PC-9 (cell line): ENCODE measurements at regions not wholly inside any gene's neighbourhood (a gene's known extent, or its start where the extent isn't known, plus 50 kb on each side); places are given as distances from the start of the nearest gene placed in this dataset.

Experiments
- BruUV-seq: library from RNA; stranded (reverse); fragments of 400-500 nt; replicated peaks from 2 replicates; lab custom pipeline; 2021; lab: Mats Ljungman, UMichigan
- CTCF ChIA-PET: fragments of 300-600 bp; sonication (Branson Sonifier 250); formaldehyde crosslinking; loops from one replicate; lab custom pipeline; 2022; ENCODE audit warnings: antibody characterized with exemption; lab: Charles Lee
- POLR2A ChIA-PET: fragments of 300-600 bp; sonication (Branson Sonifier 250); formaldehyde crosslinking; loops from one replicate; lab custom pipeline; 2022; ENCODE audit warnings: antibody characterized with exemption; ENCODE audit not compliant: unreplicated experiment; lab: Charles Lee
- DNase-seq, 2 experiments: peaks; one replicate each; pipeline versions ENCODE4 v3.0.0 to v3.0.0-alpha.2; 2015 to 2022; ENCODE audit warnings: mixed read lengths in 1 of 2
- H2AFZ ChIP-seq: fragments of 200-600 bp; sonication (generic); 2 replicates; pipeline ENCODE4 v1.8.1; 2017; ENCODE audit warnings: antibody characterized with exemption
- H3F3A ChIP-seq: fragments of 200-600 bp; sonication (generic); 2 replicates; pipeline ENCODE4 v1.8.1; 2017; ENCODE audit warnings: antibody characterized with exemption, mild to moderate bottlenecking, low read depth; ENCODE audit not compliant: insufficient read depth
- H3K27ac ChIP-seq: fragments of 200-600 bp; sonication (generic); 2 replicates; pipeline ENCODE4 v1.6.1; 2016; ENCODE audit warnings: mixed run types
- H3K27me3 ChIP-seq: fragments of 200-600 bp; sonication (generic); 2 replicates; pipeline ENCODE4 v1.6.1; 2016; ENCODE audit warnings: low read depth, mixed run types; ENCODE audit not compliant: insufficient read depth
- H3K36me3 ChIP-seq: fragments of 200-600 bp; sonication (generic); 2 replicates; pipeline ENCODE4 v1.6.1; 2016; ENCODE audit warnings: low read depth, mixed run types
- H3K4me1 ChIP-seq: fragments of 200-600 bp; sonication (generic); replicated peaks from 2 replicates; pipeline ENCODE4 v1.6.1; 2016; ENCODE audit warnings: mixed run types; ENCODE audit not compliant: insufficient read depth
- H3K4me2 ChIP-seq: fragments of 200-600 bp; sonication (generic); 2 replicates; pipeline ENCODE4 v1.6.1; 2017; ENCODE audit warnings: mixed run types
- H3K4me3 ChIP-seq: fragments of 200-600 bp; sonication (generic); 2 replicates; pipeline ENCODE4 v1.6.1; 2016; ENCODE audit warnings: mixed run types
- H3K79me2 ChIP-seq: fragments of 200-600 bp; sonication (generic); 2 replicates; pipeline ENCODE4 v1.6.1; 2017; ENCODE audit warnings: low read depth, mixed run types
- H3K9me2 ChIP-seq: fragments of 200-600 bp; sonication (generic); 2 replicates; pipeline ENCODE4 v1.8.1; 2017; ENCODE audit warnings: mild to moderate bottlenecking; ENCODE audit not compliant: insufficient read depth
- H3K9me3 ChIP-seq: fragments of 200-600 bp; sonication (generic); 2 replicates; pipeline ENCODE4 v1.8.1; 2016; ENCODE audit warnings: low read depth; ENCODE audit not compliant: insufficient read depth
- H4K20me1 ChIP-seq: fragments of 200-600 bp; sonication (generic); 2 replicates; pipeline ENCODE4 v1.8.1; 2017; ENCODE audit not compliant: insufficient read depth
- CTCF ChIP-seq: fragments of 200-600 bp; sonication (generic); conservative IDR thresholded peaks from 2 replicates; pipeline ENCODE4 v1.6.1; 2017; ENCODE audit warnings: mixed run types, antibody characterized with exemption, mild to moderate bottlenecking, moderate library complexity
- EZH2 ChIP-seq: fragments of 200-600 bp; sonication (generic); IDR thresholded peaks from 2 replicates; pipeline ENCODE4 v1.8.0; 2017; ENCODE audit warnings: antibody characterized with exemption, low read depth
- intact Hi-C: fragments of 100-400 bp; cut with micrococcal nuclease; formaldehyde crosslinking; loops from one replicate; pipeline ENCODE4 v1.10.0; 2022; ENCODE audit not compliant: unreplicated experiment

GRCh38 chr7:16299853-16300252, 121.5 kb downstream of the CRPPA start:
- no peak for DNase-seq
- no TSS peak for BruUV-seq
- Histone ChIP-seq H2AFZ (no peak overlapping the region), H3K9me2 (no peaks in the 10 kb centered on the region; the same call in 1 of the 2 replicates), H3F3A (no peaks in the 10 kb centered on the region), H3K27me3 (no peaks in the 10 kb centered on the region), H3K79me2 (no peaks in the 10 kb centered on the region), H4K20me1 (no peaks in the 10 kb centered on the region), H3K4me1 (no peaks in the 10 kb centered on the region), H3K36me3 (no peaks in the 10 kb centered on the region), H3K4me3 (no peak overlapping the region), H3K9me3 (no peaks in the 10 kb centered on the region), H3K27ac (no peak overlapping the region), H3K4me2 (no peak overlapping the region)
- ChIA-PET CTCF (no interaction called here), POLR2A (no interaction called here)
- TF ChIP-seq EZH2 = no peak
- no peak for TF ChIP-seq CTCF
- intact Hi-C loops = no loop called here

GRCh38 chr7:16298221-16298620, 123.1 kb downstream of the CRPPA start:
- ChIA-PET POLR2A (interaction anchor here (0.5 kb wide), 1 partner anchor 21 kb away, joined by 3 read pairs; no protein-coding TSS in a partner anchor), CTCF (no interaction called here)
- peaks cover 10% of the 10 kb centered on the region for H3K4me1 ChIP-seq
- no peak overlapping the region for H3K4me2 ChIP-seq
- H3K4me3 ChIP-seq = no peak overlapping the region
- no peaks in the 10 kb centered on the region for H3K27me3 ChIP-seq
- no peak overlapping the region for H2AFZ ChIP-seq
- H3K79me2 ChIP-seq = no peaks in the 10 kb centered on the region
- no peak overlapping the region for H3K27ac ChIP-seq
- no peak for DNase-seq
- no peak for TF ChIP-seq EZH2
- TF ChIP-seq CTCF = no peak
- no peaks in the 10 kb centered on the region for H3K9me2 ChIP-seq
- H3K36me3 ChIP-seq = no peaks in the 10 kb centered on the region
- BruUV-seq = no TSS peak
- no peaks in the 10 kb centered on the region for H3K9me3 ChIP-seq
- H3F3A ChIP-seq = 0 out of 2 replicates have a peak, but pooled peaks cover 5% of the 10 kb centered on the region
- intact Hi-C loops = no loop called here
- H4K20me1 ChIP-seq = no peaks in the 10 kb centered on the region

- H3K79me2 ChIP-seq = no peaks in the 10 kb centered on the region
- intact Hi-C loops = no loop called here
- H2AFZ ChIP-seq = no peak overlapping the region
- no peak for TF ChIP-seq CTCF
- no peak for TF ChIP-seq EZH2
- CTCF ChIA-PET = no interaction called here
- no peak for DNase-seq
- H3K27ac ChIP-seq = no peak overlapping the region
- BruUV-seq = no TSS peak
- no peaks in the 10 kb centered on the region; the same call in 1 of the 2 replicates for H3K9me2 ChIP-seq
- H3K4me2 ChIP-seq = no peak overlapping the region
- H3K27me3 ChIP-seq = no peaks in the 10 kb centered on the region
- H3K4me1 ChIP-seq = peaks cover 10% of the 10 kb centered on the region
- H3K9me3 ChIP-seq = no peaks in the 10 kb centered on the region
- no peaks in the 10 kb centered on the region for H4K20me1 ChIP-seq
- 0 out of 2 replicates have a peak, but pooled peaks cover 5% of the 10 kb centered on the region for H3F3A ChIP-seq
- H3K4me3 ChIP-seq = no peak overlapping the region
- POLR2A ChIA-PET = no interaction called here
- no peaks in the 10 kb centered on the region for H3K36me3 ChIP-seq
Measured at GRCh38 chr7:16295558-16295957, 125.8 kb downstream of the CRPPA start.
